Endothelial cell of umbilical vein (primary cell): ENCODE measurements at regions not wholly inside any gene's neighbourhood (a gene's known extent, or its start where the extent isn't known, plus 50 kb on each side); places are given as distances from the start of the nearest gene placed in this dataset.

Experiments
- BruUV-seq: library from RNA; stranded (reverse); fragments of 400-500 nt; replicated peaks from 2 replicates; lab custom pipeline; 2021; lab: Mats Ljungman, UMichigan
- CTCF ChIA-PET: fragments of 300-600, 350-600 bp; sonication (Branson Sonifier 250); formaldehyde crosslinking; loops from one replicate; lab custom pipeline; 2021; ENCODE audit warnings: antibody characterized with exemption, inconsistent platforms; lab: Charles Lee
- POLR2A ChIA-PET: fragments of 300-600, 350-600 bp; sonication (Branson Sonifier 250); formaldehyde crosslinking; loops from one replicate; lab custom pipeline; 2021; ENCODE audit warnings: antibody characterized with exemption, inconsistent platforms; lab: Charles Lee
- DNase-seq: peaks from one replicate; pipeline ENCODE4 v3.0.0-alpha.2; 2011; ENCODE audit warnings: low read depth, low spot score
- FAIRE-seq: peaks from 2 replicates; lab custom pipeline; 2011; peaks lifted over from hg19 to GRCh38; lab: Jason Lieb, UNC
- H2AFZ ChIP-seq: 2 replicates; pipeline ENCODE4 v1.6.0; 2012; ENCODE audit warnings: low read depth, low read length, control low read depth, inconsistent platforms
- H3K27ac ChIP-seq: 2 replicates; pipeline ENCODE4 v1.5.1; 2011; ENCODE audit warnings: low read depth, mild to moderate bottlenecking, control low read depth, low read length, moderate library complexity; ENCODE audit not compliant: insufficient read depth
- H3K27me3 ChIP-seq, 2 experiments: 2 replicates each; pipeline versions ENCODE4 v1.6.0 to v1.6.1; 2011; ENCODE audit warnings: low read length in 2 of 2, mixed read lengths in 1 of 2; ENCODE audit not compliant: control insufficient read depth in 2 of 2, insufficient read depth in 2 of 2
- H3K36me3 ChIP-seq, 2 experiments: 2 replicates in 1 of 2; 3 replicates in 1 of 2; pipeline ENCODE4 v1.5.1; 2011; ENCODE audit warnings: low read length in 2 of 2, mild to moderate bottlenecking in 1 of 2, moderate library complexity in 1 of 2; ENCODE audit not compliant: control insufficient read depth in 2 of 2, insufficient read depth in 2 of 2; ENCODE audit errors: extremely low read depth in 1 of 2
- H3K4me1 ChIP-seq: 3 replicates; pipeline ENCODE4 v1.5.1; 2011; ENCODE audit warnings: mild to moderate bottlenecking, low read length; ENCODE audit not compliant: control insufficient read depth, insufficient read depth; ENCODE audit errors: extremely low read depth
- H3K4me2 ChIP-seq: 2 replicates; pipeline ENCODE4 v1.6.1; 2011; ENCODE audit warnings: low read length, control low read depth, mixed read lengths; ENCODE audit not compliant: insufficient read depth
- H3K4me3 ChIP-seq, 3 experiments: fragments of 200-600 bp in 1 of 3; sonication (generic), shearing (Covaris generic) in 1 of 3; replicated peaks in 1 of 3; 2 replicates each; pipeline ENCODE4 v1.5.1; 2011 to 2016; ENCODE audit warnings: control low read depth in 3 of 3, low read length in 3 of 3, mild to moderate bottlenecking in 2 of 3, inconsistent platforms in 1 of 3, low read depth in 1 of 3, moderate library complexity in 1 of 3; ENCODE audit not compliant: insufficient read depth in 1 of 3
- H3K79me2 ChIP-seq: 2 replicates; pipeline ENCODE4 v1.6.0; 2012; ENCODE audit warnings: low read length, inconsistent platforms; ENCODE audit not compliant: control insufficient read depth, insufficient read depth
- H3K9ac ChIP-seq: replicated peaks from 2 replicates; pipeline ENCODE3; 2011; ENCODE audit warnings: low read length, control low read depth; ENCODE audit not compliant: insufficient read depth; ENCODE audit errors: extremely low read depth
- H3K9me1 ChIP-seq: replicated peaks from 3 replicates; pipeline ENCODE4 v1.6.0; 2011; ENCODE audit warnings: mild to moderate bottlenecking, low read length; ENCODE audit not compliant: control insufficient read depth, insufficient read depth; ENCODE audit errors: extremely low read depth
- H3K9me3 ChIP-seq: replicated peaks from 2 replicates; pipeline ENCODE4 v1.5.1; 2012; ENCODE audit warnings: low read length, inconsistent platforms; ENCODE audit not compliant: control insufficient read depth, insufficient read depth
- H4K20me1 ChIP-seq: replicated peaks from 2 replicates; pipeline ENCODE3; 2011; ENCODE audit warnings: mild to moderate bottlenecking, low read length; ENCODE audit not compliant: control insufficient read depth, insufficient read depth; ENCODE audit errors: extremely low read depth
- CTCF ChIP-seq, 2 donors: IDR thresholded peaks; 1 replicate in 1 of 2; 2 replicates in 1 of 2; pipeline ENCODE4 v1.5.1; 2011; ENCODE audit warnings: low read length in 2 of 2, mild to moderate bottlenecking in 2 of 2, moderate library complexity in 2 of 2, control low read depth in 1 of 2, inconsistent platforms in 1 of 2, low read depth in 1 of 2; ENCODE audit not compliant: insufficient read depth in 1 of 2; ENCODE audit errors: extremely low read depth in 1 of 2
- EZH2 ChIP-seq: IDR thresholded peaks from 2 replicates; pipeline ENCODE4 v1.6.1; 2012; ENCODE audit warnings: borderline replicate concordance, low read depth, mild to moderate bottlenecking, moderate library complexity, low read length, inconsistent platforms; ENCODE audit not compliant: severe bottlenecking
- FOS ChIP-seq: IDR thresholded peaks from 2 replicates; pipeline ENCODE4 v1.6.1; 2011; ENCODE audit warnings: mild to moderate bottlenecking, low read length, moderate library complexity, borderline replicate concordance; ENCODE audit not compliant: insufficient read depth
- GATA2 ChIP-seq: IDR thresholded peaks from 2 replicates; pipeline ENCODE4 v1.7.0; 2011; ENCODE audit warnings: low read depth, mild to moderate bottlenecking, moderate library complexity, mixed read lengths, low read length; ENCODE audit not compliant: insufficient read length, insufficient read depth
- JUN ChIP-seq: IDR thresholded peaks from 2 replicates; pipeline ENCODE4 v1.6.1; 2011; ENCODE audit warnings: borderline replicate concordance, low read depth; ENCODE audit not compliant: insufficient read length, insufficient read depth
- MAX ChIP-seq: IDR thresholded peaks from 2 replicates; pipeline ENCODE4 v1.6.1; 2011; ENCODE audit not compliant: insufficient read depth, insufficient read length
- MYC ChIP-seq: IDR thresholded peaks from one replicate; pipeline ENCODE4 v1.6.1; 2011; ENCODE audit warnings: mild to moderate bottlenecking, low read depth, low read length
- POLR2A ChIP-seq: IDR thresholded peaks from 2 replicates; pipeline ENCODE4 v1.6.1; 2012; ENCODE audit warnings: low read depth, mild to moderate bottlenecking, control low read depth, low read length
- POLR2AphosphoS5 ChIP-seq: IDR thresholded peaks from 2 replicates; pipeline ENCODE4 v1.6.1; 2012; ENCODE audit warnings: low read depth, mild to moderate bottlenecking, control low read depth, low read length, moderate library complexity; ENCODE audit not compliant: insufficient read depth
- dilution Hi-C: fragments of 300-500 bp; cut with MboI; formaldehyde crosslinking; loops from one replicate; pipeline ENCODE4 v1.15.0; 2019; ENCODE audit warnings: low sequenced_read_pairs; ENCODE audit not compliant: extremely low pct_ligation_motif_present
- intact Hi-C: fragments of 100-400 bp; cut with micrococcal nuclease; formaldehyde crosslinking; loops from one replicate; pipeline ENCODE4 v1.10.0; 2022

- DNase-seq (no peak), FAIRE-seq (no peak)
- Histone ChIP-seq H4K20me1 (no peaks in the 10 kb centered on the region), H3K9ac (no peak overlapping the region), H3K4me2 (no peak overlapping the region), H3K9me3 (no peaks in the 10 kb centered on the region), H3K79me2 (no peaks in the 10 kb centered on the region), H3K27me3 (no peaks in the 10 kb centered on the region), H3K27ac (no peak overlapping the region), H3K4me3 (no peak overlapping the region), H3K36me3 (no peaks in the 10 kb centered on the region), H3K4me1 (peaks cover 5% of the 10 kb centered on the region), H3K9me1 (no peaks in the 10 kb centered on the region), H2AFZ (no peak overlapping the region)
- ChIA-PET CTCF (interaction anchor here (1.4 kb wide), 1 partner anchor 62 kb away, joined by 3 read pairs; no protein-coding TSS in a partner anchor), POLR2A (no interaction called here)
- intact Hi-C loops (no loop called here), dilution Hi-C loops (no loop called here)
- no TSS peak for BruUV-seq
- TF ChIP-seq EZH2 (no peak), CTCF (IDR thresholded peaks at IDR 0.05; ENCODE audit: extremely low read depth in 1 of 2, insufficient read depth in 1 of 2, low read depth in 1 of 2, low read length in 2 of 2) (no peak), MAX (no peak), GATA2 (no peak), JUN (no peak), MYC (no peak), FOS (no peak), POLR2AphosphoS5 (no peak), POLR2A (no peak)
Measured at GRCh38 chr6:132009175-132009574, 58.0 kb upstream of the CCN2 start.
